HepG2 (cell line): ENCODE measurements at regions not wholly inside any gene's neighbourhood (a gene's known extent, or its start where the extent isn't known, plus 50 kb on each side); places are given as distances from the start of the nearest gene placed in this dataset.

Experiments
- ATAC-seq: fragments of 200-7000 bp; cut with Tn5 transposase; 3 replicates; pipeline ENCODE4 v1.9.1; 2020; ENCODE audit warnings: mild to moderate bottlenecking, moderate library complexity
- BruUV-seq: library from RNA; stranded (reverse); fragments of 400-500 nt; replicated peaks from 2 replicates; lab custom pipeline; 2021; lab: Mats Ljungman, UMichigan
- CTCF ChIA-PET: fragments of 300-600 bp; formaldehyde crosslinking; extraction: SDS; loops from one replicate; lab custom pipeline; 2021; ENCODE audit warnings: low total read pairs, inconsistent platforms, low intra/inter-chr PET ratio; lab: Yijun Ruan, JAX
- POLR2A ChIA-PET: fragments of 350-600 bp; sonication (Branson Sonifier 250); formaldehyde crosslinking; loops from one replicate; lab custom pipeline; 2020; ENCODE audit warnings: antibody characterized with exemption, inconsistent platforms; lab: Yijun Ruan, JAX
- DNase-seq: peaks from one replicate; pipeline ENCODE4 v3.0.0-alpha.2; 2015; ENCODE audit warnings: low spot score
- FAIRE-seq: peaks from 3 replicates; lab custom pipeline; 2011; peaks lifted over from hg19 to GRCh38; lab: Jason Lieb, UNC
- H2AFZ ChIP-seq: one replicate; pipeline ENCODE4 v1.6.1; 2011; ENCODE audit warnings: low read length, inconsistent platforms
- H3K27ac ChIP-seq: fragments of 300-600 bp; 3 replicates; pipeline ENCODE4 v1.8.0; 2011; ENCODE audit warnings: mixed run types, mild to moderate bottlenecking, mixed read lengths, low read length, inconsistent platforms; ENCODE audit not compliant: insufficient read depth; ENCODE audit errors: extremely low read length
- H3K27me3 ChIP-seq, 2 experiments: fragments of 200-600 bp in 1 of 2; 2 replicates in 1 of 2; 3 replicates in 1 of 2; pipeline versions ENCODE4 v1.6.0 to v1.8.0; 2011; ENCODE audit warnings: low read length in 2 of 2, mild to moderate bottlenecking in 2 of 2, moderate library complexity in 2 of 2, inconsistent platforms in 1 of 2; ENCODE audit not compliant: insufficient read depth in 2 of 2, control insufficient read depth in 1 of 2
- H3K36me3 ChIP-seq, 2 experiments: fragments of 200-600 bp in 1 of 2; replicated peaks in 1 of 2; 2 replicates in 1 of 2; 3 replicates in 1 of 2; pipeline versions ENCODE4 v1.5.1 to v1.8.0; 2011; ENCODE audit warnings: low read length in 2 of 2, inconsistent platforms in 1 of 2; ENCODE audit not compliant: insufficient read depth in 2 of 2, control insufficient read depth in 1 of 2
- H3K4me1 ChIP-seq: 2 replicates; pipeline ENCODE4 v1.5.1; 2012; ENCODE audit warnings: low read length, inconsistent platforms; ENCODE audit not compliant: insufficient read depth
- H3K4me2 ChIP-seq: 2 replicates; pipeline ENCODE4 v1.6.0; 2011; ENCODE audit warnings: low read depth, low read length, inconsistent platforms
- H3K4me3 ChIP-seq, 3 experiments: fragments of 200-600 bp in 1 of 3; sonication (generic), shearing (Covaris generic) in 1 of 3; replicated peaks in 1 of 3; 2 replicates each; pipeline ENCODE4 v1.5.1; 2011 to 2016; ENCODE audit warnings: low read length in 3 of 3, inconsistent platforms in 2 of 3, low read depth in 2 of 3, mild to moderate bottlenecking in 2 of 3, control low read depth in 1 of 3, mixed read lengths in 1 of 3; ENCODE audit not compliant: insufficient read depth in 1 of 3
- H3K79me2 ChIP-seq: one replicate; pipeline ENCODE4 v1.6.1; 2011; ENCODE audit warnings: low read length, inconsistent platforms; ENCODE audit not compliant: insufficient read depth
- H3K9ac ChIP-seq: 2 replicates; pipeline ENCODE4 v1.6.0; 2011; ENCODE audit warnings: mild to moderate bottlenecking, low read depth, low read length, inconsistent platforms; ENCODE audit not compliant: insufficient read depth
- H3K9me3 ChIP-seq: 2 replicates; pipeline ENCODE4 v1.5.1; 2012; ENCODE audit warnings: mild to moderate bottlenecking, low read length
- H4K20me1 ChIP-seq: 2 replicates; pipeline ENCODE4 v1.6.0; 2011; ENCODE audit warnings: inconsistent platforms, mild to moderate bottlenecking, low read length, moderate library complexity; ENCODE audit not compliant: insufficient read depth
- DPF2 ChIP-seq: sonication (generic); formaldehyde crosslinking; IDR thresholded peaks from 2 replicates; pipeline ENCODE4 v1.4.0; 2020; ENCODE audit warnings: mild to moderate bottlenecking, low read depth, missing genetic modification reagents, borderline replicate concordance
- FLYWCH1 ChIP-seq: sonication (generic); formaldehyde crosslinking; IDR thresholded peaks from 2 replicates; pipeline ENCODE4 v1.8.1; 2023; ENCODE audit warnings: mild to moderate bottlenecking, missing genetic modification reagents
- MYNN ChIP-seq: sonication (generic); formaldehyde crosslinking; IDR thresholded peaks from 2 replicates; pipeline ENCODE4 v1.4.0; 2020; ENCODE audit warnings: mild to moderate bottlenecking, low read depth, missing genetic modification reagents
- SNAI1 ChIP-seq: sonication (generic); formaldehyde crosslinking; IDR thresholded peaks from 2 replicates; pipeline ENCODE4 v1.5.0; 2020; ENCODE audit warnings: mild to moderate bottlenecking, missing genetic modification reagents, borderline replicate concordance
- SRSF4 ChIP-seq: fragments of 200-400 bp; formaldehyde crosslinking; IDR thresholded peaks from one replicate; pipeline ENCODE4 v1.6.1; 2018; ENCODE audit warnings: mild to moderate bottlenecking, low read depth, low read length, moderate library complexity; ENCODE audit not compliant: poor library complexity, severe bottlenecking
- SSRP1 ChIP-seq: IDR thresholded peaks from 2 replicates; pipeline ENCODE4 v1.6.1; 2016; ENCODE audit warnings: control low read depth
- ZNF605 ChIP-seq: sonication (generic); formaldehyde crosslinking; IDR thresholded peaks from 2 replicates; pipeline ENCODE4 v1.8.0; 2022; ENCODE audit warnings: mild to moderate bottlenecking, missing genetic modification reagents
- WGBS: methylation state at CpG from one replicate; pipeline ENCODE4 v1.1.6; 2017; ENCODE audit warnings: low lambda C conversion rate; 5-methylcytosine and 5-hydroxymethylcytosine counted together
- in situ Hi-C: cut with HindIII; loops from 2 replicates; pipeline ENCODE4 v1.10.0; 2017; ENCODE audit warnings: low pct_unique_long_range_greater_than_20kb; ENCODE audit not compliant: extremely low pct_ligation_motif_present
- intact Hi-C: fragments of 100-400 bp; cut with micrococcal nuclease; formaldehyde crosslinking; loops from one replicate; pipeline ENCODE4 v1.10.0; 2022; ENCODE audit not compliant: unreplicated experiment
- TF ChIP-seq, protein P1 (sequence below): sonication (generic); formaldehyde crosslinking; IDR thresholded peaks from 2 replicates; pipeline ENCODE4 v1.8.1; 2023; ENCODE audit warnings: mild to moderate bottlenecking, moderate library complexity, missing genetic modification reagents
- TF ChIP-seq, protein P2 (sequence below): sonication (generic); formaldehyde crosslinking; IDR thresholded peaks from 2 replicates; pipeline ENCODE4 v1.8.0; 2022; ENCODE audit warnings: mild to moderate bottlenecking, missing genetic modification reagents, borderline replicate concordance
- TF ChIP-seq, protein P3 (sequence below): sonication (generic); formaldehyde crosslinking; IDR thresholded peaks from 2 replicates; pipeline ENCODE4 v1.4.0; 2020; ENCODE audit warnings: mild to moderate bottlenecking, missing genetic modification reagents
- TF ChIP-seq, protein P4 (sequence below): fragments of 450-650 bp; IDR thresholded peaks from 2 replicates; pipeline ENCODE4 v1.6.1; 2017; ENCODE audit warnings: mild to moderate bottlenecking

DNA sequence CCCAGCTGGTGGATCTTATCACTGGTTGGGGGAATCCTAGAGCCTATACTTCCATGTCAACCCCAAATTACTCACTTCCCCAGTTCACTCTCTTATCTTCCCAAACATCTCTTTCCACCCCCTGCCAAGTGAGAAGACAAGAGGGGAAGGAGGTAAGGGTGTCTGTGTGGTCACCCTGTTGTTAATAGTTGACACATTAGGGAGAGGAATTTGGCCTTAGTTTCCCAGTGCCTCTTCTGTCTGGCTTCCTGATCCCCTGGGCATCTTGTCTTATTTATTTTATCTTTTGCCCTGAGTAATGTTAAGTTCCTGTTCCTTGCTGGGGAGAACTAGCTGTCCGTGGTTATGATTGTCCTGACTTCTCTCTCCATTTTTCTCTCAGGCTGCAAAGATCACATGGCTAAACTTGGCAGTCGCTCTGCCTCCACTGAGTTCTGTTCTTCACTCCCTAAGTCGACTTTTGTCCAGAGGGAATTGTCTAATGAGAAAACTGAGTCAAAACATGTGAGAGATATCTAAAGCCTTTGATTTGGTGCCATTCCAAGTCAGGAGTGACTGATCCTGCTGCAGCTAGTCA is 157.1 kb upstream of the SYT6 start:
- intact Hi-C loops (no loop called here), in situ Hi-C loops (no loop called here)
- Histone ChIP-seq H3K4me1 (no peaks in the 10 kb centered on the region), H3K9ac (no peak overlapping the region), H3K4me3 (no peak overlapping the region), H2AFZ (no peak overlapping the region), H3K36me3 (no peaks in the 10 kb centered on the region), H3K27me3 (no peaks in the 10 kb centered on the region), H3K27ac (no peak overlapping the region), H4K20me1 (no peaks in the 10 kb centered on the region), H3K79me2 (no peaks in the 10 kb centered on the region), H3K9me3 (0 out of 2 replicates have a peak, but pooled peaks cover 8% of the 10 kb centered on the region), H3K4me2 (no peak overlapping the region)
- ATAC-seq (no peak), DNase-seq (no peak), FAIRE-seq (no peak)
- BruUV-seq, result no TSS peak
- ChIA-PET CTCF (no interaction called here), POLR2A (no interaction called here)
- 5% methylated on average over 3 of the region's 3 CpGs for WGBS
- TF ChIP-seq SNAI1 (CRISPR knock-in tag), result no peak
- TF ChIP-seq, protein P1, sequence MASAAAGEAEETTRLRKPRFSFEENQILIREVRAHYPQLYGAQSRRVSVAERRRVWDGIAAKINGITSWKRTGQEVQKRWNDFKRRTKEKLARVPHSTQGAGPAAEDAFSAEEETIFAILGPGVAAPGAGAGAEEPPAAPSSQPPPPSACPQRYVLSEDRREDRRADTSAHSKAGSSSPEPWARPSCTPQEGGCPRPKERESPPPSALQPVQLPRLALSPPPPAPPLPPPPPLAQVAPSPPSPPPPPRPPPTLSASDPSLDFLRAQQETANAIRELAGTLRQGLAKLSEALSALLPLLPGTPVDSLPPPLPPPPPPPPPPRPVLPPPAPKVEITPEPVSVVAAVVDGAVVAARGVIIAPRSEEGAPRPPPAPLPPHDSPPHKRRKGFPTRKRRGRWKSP (CRISPR knock-in tag), result no peak
- TF ChIP-seq, protein P2, sequence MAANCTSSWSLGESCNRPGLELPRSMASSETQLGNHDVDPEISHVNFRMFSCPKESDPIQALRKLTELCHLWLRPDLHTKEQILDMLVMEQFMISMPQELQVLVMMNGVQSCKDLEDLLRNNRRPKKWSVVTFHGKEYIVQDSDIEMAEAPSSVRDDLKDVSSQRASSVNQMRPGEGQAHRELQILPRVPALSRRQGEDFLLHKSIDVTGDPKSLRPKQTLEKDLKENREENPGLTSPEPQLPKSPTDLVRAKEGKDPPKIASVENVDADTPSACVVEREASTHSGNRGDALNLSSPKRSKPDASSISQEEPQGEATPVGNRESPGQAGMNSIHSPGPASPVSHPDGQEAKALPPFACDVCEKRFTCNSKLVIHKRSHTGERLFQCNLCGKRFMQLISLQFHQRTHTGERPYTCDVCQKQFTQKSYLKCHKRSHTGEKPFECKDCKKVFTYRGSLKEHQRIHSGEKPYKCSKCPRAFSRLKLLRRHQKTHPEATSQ (CRISPR knock-in tag), result no peak
- TF ChIP-seq, protein P3, sequence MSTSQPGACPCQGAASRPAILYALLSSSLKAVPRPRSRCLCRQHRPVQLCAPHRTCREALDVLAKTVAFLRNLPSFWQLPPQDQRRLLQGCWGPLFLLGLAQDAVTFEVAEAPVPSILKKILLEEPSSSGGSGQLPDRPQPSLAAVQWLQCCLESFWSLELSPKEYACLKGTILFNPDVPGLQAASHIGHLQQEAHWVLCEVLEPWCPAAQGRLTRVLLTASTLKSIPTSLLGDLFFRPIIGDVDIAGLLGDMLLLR (CRISPR knock-in tag), result no peak
- no peak for TF ChIP-seq FLYWCH1 (CRISPR knock-in tag)
- TF ChIP-seq, protein P4, sequence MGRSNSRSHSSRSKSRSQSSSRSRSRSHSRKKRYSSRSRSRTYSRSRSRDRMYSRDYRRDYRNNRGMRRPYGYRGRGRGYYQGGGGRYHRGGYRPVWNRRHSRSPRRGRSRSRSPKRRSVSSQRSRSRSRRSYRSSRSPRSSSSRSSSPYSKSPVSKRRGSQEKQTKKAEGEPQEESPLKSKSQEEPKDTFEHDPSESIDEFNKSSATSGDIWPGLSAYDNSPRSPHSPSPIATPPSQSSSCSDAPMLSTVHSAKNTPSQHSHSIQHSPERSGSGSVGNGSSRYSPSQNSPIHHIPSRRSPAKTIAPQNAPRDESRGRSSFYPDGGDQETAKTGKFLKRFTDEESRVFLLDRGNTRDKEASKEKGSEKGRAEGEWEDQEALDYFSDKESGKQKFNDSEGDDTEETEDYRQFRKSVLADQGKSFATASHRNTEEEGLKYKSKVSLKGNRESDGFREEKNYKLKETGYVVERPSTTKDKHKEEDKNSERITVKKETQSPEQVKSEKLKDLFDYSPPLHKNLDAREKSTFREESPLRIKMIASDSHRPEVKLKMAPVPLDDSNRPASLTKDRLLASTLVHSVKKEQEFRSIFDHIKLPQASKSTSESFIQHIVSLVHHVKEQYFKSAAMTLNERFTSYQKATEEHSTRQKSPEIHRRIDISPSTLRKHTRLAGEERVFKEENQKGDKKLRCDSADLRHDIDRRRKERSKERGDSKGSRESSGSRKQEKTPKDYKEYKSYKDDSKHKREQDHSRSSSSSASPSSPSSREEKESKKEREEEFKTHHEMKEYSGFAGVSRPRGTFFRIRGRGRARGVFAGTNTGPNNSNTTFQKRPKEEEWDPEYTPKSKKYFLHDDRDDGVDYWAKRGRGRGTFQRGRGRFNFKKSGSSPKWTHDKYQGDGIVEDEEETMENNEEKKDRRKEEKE, result no peak
- no peak for TF ChIP-seq SRSF4
- TF ChIP-seq MYNN (CRISPR knock-in tag), result no peak
- no peak for TF ChIP-seq ZNF605 (CRISPR knock-in tag)
- no peak for TF ChIP-seq SSRP1 (CRISPR knock-in tag)
- TF ChIP-seq DPF2 (CRISPR knock-in tag), result no peak
